LNCAP (cell line): ENCODE measurements at regions not wholly inside any gene's neighbourhood (a gene's known extent, or its start where the extent isn't known, plus 50 kb on each side); places are given as distances from the start of the nearest gene placed in this dataset.

Source experiments
- CTCF ChIP-seq: fragments of 450-650 bp; IDR thresholded peaks from 2 replicates; pipeline ENCODE4 v1.5.1; 2017; ENCODE audit warnings: mild to moderate bottlenecking

GRCh38 chr21:39094847-39095579 is 88.2 kb downstream of the PSMG1 start:
- no peak for TF ChIP-seq CTCF

- TF ChIP-seq CTCF = no peak
Observed at GRCh38 chr21:39094087-39094780, 89.0 kb downstream of the PSMG1 start.

- TF ChIP-seq CTCF = no peak
Observed at GRCh38 chr21:39093526-39093925, 89.7 kb downstream of the PSMG1 start.

GRCh38 chr21:39088831-39089380 is 94.3 kb downstream of the PSMG1 start:
- TF ChIP-seq CTCF = no peak

- TF ChIP-seq CTCF = no peak
Observed at GRCh38 chr21:39088031-39088370, 95.2 kb downstream of the PSMG1 start.

GRCh38 chr21:39087238-39088030 is 95.8 kb downstream of the PSMG1 start:
- no peak for TF ChIP-seq CTCF

GRCh38 chr21:39086547-39086946 is 96.7 kb downstream of the PSMG1 start:
- TF ChIP-seq CTCF = 0 out of 2 replicates have a peak, but pooled peaks have one; percentile 15
